ENCODE measurements at regions not wholly inside any gene's neighbourhood (a gene's known extent, or its start where the extent isn't known, plus 50 kb on each side); places are given as distances from the start of the nearest gene placed in this dataset.
A peak's percentile ranks its signal among the peaks of the same experiment; 100 is the strongest.

DNA sequence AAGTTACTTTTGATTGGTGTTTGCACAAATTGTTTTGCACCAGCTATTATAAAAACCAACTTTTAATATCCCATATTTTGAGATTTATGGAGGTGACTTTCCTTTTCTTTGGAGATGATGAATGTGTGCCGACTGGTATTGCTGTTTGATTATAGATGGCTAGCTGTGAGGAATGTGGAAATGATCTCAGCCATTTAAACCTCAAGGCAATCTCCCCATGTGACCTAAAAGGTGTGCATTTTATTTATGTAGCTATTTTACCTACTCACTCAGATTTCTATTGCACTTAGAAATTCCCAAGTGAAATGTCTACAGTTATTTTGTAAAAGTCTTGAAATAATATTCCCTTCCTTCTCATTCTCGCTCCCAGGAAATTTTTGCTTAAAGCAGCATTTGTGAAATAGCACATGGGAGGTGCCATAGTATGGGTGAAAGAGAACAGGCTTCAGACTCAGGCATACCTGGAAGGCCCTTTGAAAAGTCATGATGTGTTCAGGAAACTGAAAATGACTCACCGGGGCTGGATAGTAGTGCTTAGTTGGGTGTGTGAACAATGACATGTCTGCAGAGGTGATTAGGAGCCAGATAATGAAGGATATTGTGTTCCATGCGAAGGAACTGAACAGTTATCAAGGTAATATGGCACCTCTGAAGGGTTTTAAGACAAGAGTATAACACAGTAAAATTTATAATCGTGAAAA, 247.6 kb downstream of the CBLL2 start:
- no peaks in the 10 kb centered on the region for H3K27me3 ChIP-seq
- TF ChIP-seq CTCF (IDR thresholded peaks at IDR 0.05): no peak
- H3K27ac ChIP-seq: no peak overlapping the region
- WGBS, 2 donors (ENCODE audit: low coverage in 1 of 2): 56 to 64% methylated on average over 4 to 5 of the region's 5 CpGs
- in situ Hi-C loops (cut with MboI; ENCODE audit: low pct_ligation_motif_present in 1 of 4, low pct_unique_long_range_greater_than_20kb in 1 of 4, low sequenced_read_pairs in 3 of 4): no loop called here
- H3K4me3 ChIP-seq: no peak overlapping the region
- no peaks in the 10 kb centered on the region for H3K4me1 ChIP-seq
- no peak for DNase-seq
- H3K36me3 ChIP-seq: no peaks in the 10 kb centered on the region
- no peaks in the 10 kb centered on the region for H3K9me3 ChIP-seq
- intact Hi-C loops (cut with DNase I; ENCODE audit: low total_unique reads): no loop called here

GRCh38 chrX:22526339-22526738, 253.6 kb downstream of the CBLL2 start:
- Histone ChIP-seq H3K4me1 (no peaks in the 10 kb centered on the region), H3K36me3 (no peaks in the 10 kb centered on the region), H3K4me3 (no peak overlapping the region), H3K9me3 (no peaks in the 10 kb centered on the region), H3K27ac (no peak overlapping the region), H3K27me3 (no peaks in the 10 kb centered on the region)
- intact Hi-C loops (cut with DNase I; ENCODE audit: low total_unique reads) (no loop called here), in situ Hi-C loops (cut with MboI; ENCODE audit: low pct_ligation_motif_present in 1 of 4, low pct_unique_long_range_greater_than_20kb in 1 of 4, low sequenced_read_pairs in 3 of 4) (no loop called here)
- DNase-seq: no peak
- WGBS, 2 donors (ENCODE audit: low coverage in 1 of 2): 75 to 76% methylated on average over 3 of the region's 3 CpGs
- TF ChIP-seq EP300 (IDR thresholded peaks at IDR 0.05; ENCODE audit: low read depth): no peak

DNA sequence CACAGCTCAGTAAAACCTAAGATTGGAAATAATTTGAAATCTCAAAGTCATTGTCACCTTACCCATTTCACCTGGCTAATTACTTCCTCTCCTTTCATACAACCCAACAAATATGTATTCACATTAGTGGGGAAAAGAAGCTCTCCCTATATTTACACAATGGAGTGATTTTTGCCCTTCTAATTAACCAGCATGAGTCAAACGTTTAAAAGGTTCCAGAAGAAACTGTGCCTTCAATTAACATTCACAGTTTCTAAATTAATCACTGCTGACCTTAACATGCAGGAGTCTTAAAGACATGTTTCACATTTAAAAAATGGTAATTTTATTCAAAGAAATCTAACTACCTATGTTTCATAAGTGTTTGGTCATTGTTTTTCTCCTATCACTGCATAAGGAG, 254.6 kb downstream of the CBLL2 start:
- Histone ChIP-seq H3K4me1 (no peaks in the 10 kb centered on the region), H3K36me3 (no peaks in the 10 kb centered on the region), H3K27me3 (no peaks in the 10 kb centered on the region), H3K9me3 (no peaks in the 10 kb centered on the region), H3K4me3 (no peak overlapping the region), H3K27ac (no peak overlapping the region)
- 0 to 31% methylated on average over 1 of the region's 1 CpG for WGBS, 2 donors (ENCODE audit: low coverage in 1 of 2)
- no peak for DNase-seq
- in situ Hi-C loops (cut with MboI; ENCODE audit: low pct_ligation_motif_present in 1 of 4, low pct_unique_long_range_greater_than_20kb in 1 of 4, low sequenced_read_pairs in 3 of 4) (no loop called here), intact Hi-C loops (cut with DNase I; ENCODE audit: low total_unique reads) (no loop called here)
- no peak for TF ChIP-seq CTCF (IDR thresholded peaks at IDR 0.05)
- no peak for TF ChIP-seq POLR2A (IDR thresholded peaks at IDR 0.05)
- TF ChIP-seq POLR2AphosphoS5 (IDR thresholded peaks at IDR 0.05): no peak
- TF ChIP-seq EP300 (IDR thresholded peaks at IDR 0.05; ENCODE audit: low read depth): no peak

- Histone ChIP-seq H3K4me3 (no peak overlapping the region), H3K4me1 (no peaks in the 10 kb centered on the region), H3K27me3 (no peaks in the 10 kb centered on the region), H3K27ac (no peak overlapping the region), H3K36me3 (no peaks in the 10 kb centered on the region), H3K9me3 (no peaks in the 10 kb centered on the region)
- no peak for DNase-seq
- TF ChIP-seq EP300 (IDR thresholded peaks at IDR 0.05; ENCODE audit: low read depth): no peak
- TF ChIP-seq POLR2A (IDR thresholded peaks at IDR 0.05): no peak
- no peak for TF ChIP-seq CTCF (IDR thresholded peaks at IDR 0.05)
- TF ChIP-seq POLR2AphosphoS5 (IDR thresholded peaks at IDR 0.05): no peak
- intact Hi-C loops (cut with DNase I; ENCODE audit: low total_unique reads) (loop anchor here (10.0 kb wide), 1 partner anchor 1849 kb away; no protein-coding TSS in a partner anchor), in situ Hi-C loops (cut with MboI; ENCODE audit: low pct_ligation_motif_present in 1 of 4, low pct_unique_long_range_greater_than_20kb in 1 of 4, low sequenced_read_pairs in 3 of 4) (no loop called here)
- 72% methylated on average over 5 of the region's 5 CpGs; no CpG with 5 or more reads in 1 of the 2 donors for WGBS, 2 donors (ENCODE audit: low coverage in 1 of 2)
Observed at GRCh38 chrX:22533898-22534297, 261.2 kb downstream of the CBLL2 start.

DNA sequence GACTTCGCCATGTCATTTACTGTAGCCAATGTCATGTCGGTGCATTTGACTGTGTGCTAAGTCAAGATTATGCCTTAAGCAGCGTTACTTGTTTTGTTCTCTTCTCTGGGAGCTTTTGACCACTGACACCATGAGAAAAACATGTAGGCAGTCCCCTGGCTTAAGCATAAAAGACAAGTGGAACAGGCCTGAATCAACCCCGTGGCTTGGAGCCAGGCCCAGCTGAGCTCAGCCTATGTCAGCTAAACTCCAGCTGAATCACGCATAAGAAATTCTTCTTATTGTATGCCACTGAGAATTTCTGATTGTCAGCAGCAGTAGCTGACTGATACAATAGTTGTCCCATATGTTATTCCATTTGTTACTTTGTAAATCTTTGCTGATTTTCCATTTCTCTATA, 261.9 kb downstream of the CBLL2 start:
- in situ Hi-C loops (cut with MboI; ENCODE audit: low pct_ligation_motif_present in 1 of 4, low pct_unique_long_range_greater_than_20kb in 1 of 4, low sequenced_read_pairs in 3 of 4) (no loop called here), intact Hi-C loops (cut with DNase I; ENCODE audit: low total_unique reads) (loop anchor here (10.0 kb wide), 1 partner anchor 1850 kb away; no protein-coding TSS in a partner anchor)
- Histone ChIP-seq H3K36me3 (no peaks in the 10 kb centered on the region), H3K4me3 (no peak overlapping the region), H3K4me1 (no peaks in the 10 kb centered on the region), H3K27ac (no peak overlapping the region), H3K27me3 (no peaks in the 10 kb centered on the region), H3K9me3 (no peaks in the 10 kb centered on the region)
- 65 to 80% methylated on average over 1 to 5 of the region's 5 CpGs for WGBS, 2 donors (ENCODE audit: low coverage in 1 of 2)
- TF ChIP-seq POLR2AphosphoS5 (IDR thresholded peaks at IDR 0.05) (no peak), POLR2A (IDR thresholded peaks at IDR 0.05) (no peak)
- DNase-seq: peak; percentile 10

Data from transverse colon (tissue), 4 donors.